HCT116 (cell line): ENCODE measurements at regions not wholly inside any gene's neighbourhood (a gene's known extent, or its start where the extent isn't known, plus 50 kb on each side); places are given as distances from the start of the nearest gene placed in this dataset.

Experiments used
- ATAC-seq: fragments of 200-7000 bp; cut with Tn5 transposase; 2 replicates; pipeline ENCODE4 v1.9.1; 2020; ENCODE audit warnings: mild to moderate bottlenecking, moderate library complexity
- BruUV-seq: library from RNA; stranded (reverse); fragments of 400-500 nt; replicated peaks from 2 replicates; lab custom pipeline; 2021; lab: Mats Ljungman, UMichigan
- CTCF ChIA-PET: fragments of 300-600 bp; sonication (Branson Sonifier 250); formaldehyde crosslinking; loops from one replicate; lab custom pipeline; 2021; ENCODE audit warnings: antibody characterized with exemption; lab: Charles Lee
- POLR2A ChIA-PET: fragments of 300-600, 350-600 bp; sonication (Branson Sonifier 250); formaldehyde crosslinking; loops from one replicate; lab custom pipeline; 2021; ENCODE audit warnings: antibody characterized with exemption; lab: Charles Lee
- RAD21 ChIA-PET, 2 experiments: fragments of 300-600 bp; sonication (Branson Sonifier 250); formaldehyde crosslinking; loops; one replicate each; lab custom pipeline; 2023; ENCODE audit warnings: low total read pairs in 2 of 2; ENCODE audit not compliant: uncharacterized antibody in 2 of 2, unreplicated experiment in 2 of 2, low non-redundant PET in 1 of 2; lab: Charles Lee
- DNase-seq: peaks from one replicate; pipeline ENCODE4 v3.0.0-alpha.2; 2010; ENCODE audit warnings: low read depth, low spot score
- H2AFZ ChIP-seq: fragments of 200-600 bp; shearing (Covaris generic), sonication (generic); 2 replicates; pipeline ENCODE4 v1.6.1; 2017; ENCODE audit warnings: low read depth, mixed run types, mixed read lengths, antibody characterized with exemption, low read length; ENCODE audit not compliant: poor library complexity, severe bottlenecking
- H3K27ac ChIP-seq: 2 replicates; pipeline ENCODE4 v1.5.1; 2012; ENCODE audit warnings: low read depth, low read length
- H3K27me3 ChIP-seq: fragments of 200-600 bp; sonication (generic); 2 replicates; pipeline ENCODE4 v1.6.1; 2016; ENCODE audit warnings: mixed run types, low read length, mixed read lengths; ENCODE audit not compliant: insufficient read depth
- H3K36me3 ChIP-seq, 2 experiments: fragments of 200-500 bp in 1 of 2; fragments of 200-600 bp in 1 of 2; sonication (Bioruptor generic) in 1 of 2; sonication (generic) in 1 of 2; 2 replicates each; pipeline versions ENCODE4 v1.5.1 to v1.6.1; 2014 to 2016; ENCODE audit warnings: low read length in 2 of 2, inconsistent platforms in 1 of 2, mixed read lengths in 1 of 2, mixed run types in 1 of 2; ENCODE audit not compliant: insufficient read depth in 2 of 2, control insufficient read depth in 1 of 2
- H3K4me1 ChIP-seq, 2 experiments: fragments of 200-600 bp in 1 of 2; sonication (generic) in 1 of 2; 2 replicates each; pipeline versions ENCODE4 v1.5.1 to v1.6.1; 2012 to 2017; ENCODE audit warnings: low read length in 2 of 2, inconsistent platforms in 1 of 2, mild to moderate bottlenecking in 1 of 2, mixed read lengths in 1 of 2, mixed run types in 1 of 2, moderate library complexity in 1 of 2; ENCODE audit not compliant: insufficient read depth in 2 of 2, control insufficient read depth in 1 of 2
- H3K4me2 ChIP-seq: fragments of 200-600 bp; sonication (generic); 2 replicates; pipeline ENCODE4 v1.6.1; 2017; ENCODE audit warnings: mixed run types, low read length, mixed read lengths
- H3K4me3 ChIP-seq, 2 experiments: fragments of 200-600 bp in 1 of 2; sonication (generic) in 1 of 2; replicated peaks in 1 of 2; 2 replicates each; pipeline ENCODE4 v1.5.1; 2011 to 2016; ENCODE audit warnings: low read length in 2 of 2, control low read depth in 1 of 2, low read depth in 1 of 2, mild to moderate bottlenecking in 1 of 2, mixed read lengths in 1 of 2, mixed run types in 1 of 2
- H3K79me2 ChIP-seq: fragments of 200-600 bp; sonication (generic); 2 replicates; pipeline ENCODE4 v1.6.1; 2017; ENCODE audit warnings: mild to moderate bottlenecking, mixed run types, low read length, moderate library complexity, mixed read lengths; ENCODE audit not compliant: insufficient read depth
- H3K9ac ChIP-seq: fragments of 200-600 bp; sonication (generic); 2 replicates; pipeline ENCODE4 v1.6.1; 2016; ENCODE audit warnings: low read length, mixed read lengths
- H3K9me2 ChIP-seq: fragments of 200-600 bp; sonication (generic), shearing (Covaris generic); 2 replicates; pipeline ENCODE4 v1.6.1; 2017; ENCODE audit warnings: mixed run types, mild to moderate bottlenecking, moderate library complexity; ENCODE audit not compliant: insufficient read depth
- H3K9me3 ChIP-seq, 2 experiments: fragments of 200-500 bp in 1 of 2; fragments of 200-600 bp in 1 of 2; sonication (Bioruptor generic) in 1 of 2; sonication (generic) in 1 of 2; 2 replicates each; pipeline ENCODE4 v1.6.1; 2014 to 2017; ENCODE audit warnings: low read length in 2 of 2, mixed read lengths in 2 of 2, inconsistent platforms in 1 of 2, low read depth in 1 of 2, mild to moderate bottlenecking in 1 of 2, mixed run types in 1 of 2, moderate library complexity in 1 of 2; ENCODE audit not compliant: control insufficient read depth in 1 of 2, insufficient read depth in 1 of 2
- H4K20me1 ChIP-seq: fragments of 200-600 bp; sonication (generic), shearing (Covaris generic); 2 replicates; pipeline ENCODE4 v1.6.1; 2017; ENCODE audit warnings: mixed run types, mild to moderate bottlenecking, moderate library complexity; ENCODE audit not compliant: insufficient read depth
- CBX3 ChIP-seq: IDR thresholded peaks from 2 replicates; pipeline ENCODE4 v1.6.1; 2012; ENCODE audit warnings: low read depth
- CEBPB ChIP-seq: IDR thresholded peaks from 2 replicates; pipeline ENCODE4 v1.6.1; 2012; ENCODE audit warnings: low read depth
- ELF1 ChIP-seq: IDR thresholded peaks from 2 replicates; pipeline ENCODE4 v1.6.1; 2012; ENCODE audit warnings: low read depth, borderline replicate concordance
- EZH2 ChIP-seq: fragments of 200-600 bp; sonication (generic); IDR thresholded peaks from 2 replicates; pipeline ENCODE4 v1.6.1; 2017; ENCODE audit warnings: antibody characterized with exemption, mixed run types
- FOSL1 ChIP-seq: IDR thresholded peaks from 2 replicates; pipeline ENCODE4 v1.6.1; 2012; ENCODE audit warnings: low read depth
- JUND ChIP-seq: IDR thresholded peaks from 2 replicates; pipeline ENCODE4 v1.6.1; 2012
- POLR2A ChIP-seq: IDR thresholded peaks from 2 replicates; pipeline ENCODE4 v1.7.0; 2011; ENCODE audit warnings: borderline replicate concordance; ENCODE audit not compliant: insufficient read depth, insufficient read length; ENCODE audit errors: extremely low read depth
- POLR2AphosphoS5 ChIP-seq: IDR thresholded peaks from 2 replicates; pipeline ENCODE4 v1.6.1; 2011; ENCODE audit warnings: mild to moderate bottlenecking, low read depth, low read length, moderate library complexity
- RAD21 ChIP-seq: IDR thresholded peaks from 2 replicates; pipeline ENCODE4 v1.6.1; 2012; ENCODE audit warnings: low read depth, mild to moderate bottlenecking
- SIN3A ChIP-seq: IDR thresholded peaks from 2 replicates; pipeline ENCODE4 v1.6.1; 2012; ENCODE audit warnings: low read depth
- TCF7L2 ChIP-seq: IDR thresholded peaks from 2 replicates; pipeline ENCODE4 v1.7.0; 2011; ENCODE audit warnings: borderline replicate concordance, inconsistent platforms; ENCODE audit not compliant: insufficient read depth, insufficient read length; ENCODE audit errors: extremely low read depth
- YY1 ChIP-seq: IDR thresholded peaks from 2 replicates; pipeline ENCODE4 v1.6.1; 2011; ENCODE audit warnings: low read length, low read depth, moderate library complexity, mild to moderate bottlenecking; ENCODE audit not compliant: insufficient replicate concordance; ENCODE audit errors: extremely low read depth
- ZFX ChIP-seq: fragments of 450-650 bp; IDR thresholded peaks from 2 replicates; pipeline ENCODE4 v1.6.1; 2017
- intact Hi-C: fragments of 100-400 bp; cut with micrococcal nuclease; formaldehyde crosslinking; loops from 2 replicates; pipeline ENCODE4 v1.10.0; 2022
- TF ChIP-seq, protein P1 (sequence below): IDR thresholded peaks from 2 replicates; pipeline ENCODE4 v1.6.1; 2011; ENCODE audit warnings: mild to moderate bottlenecking, low read length, moderate library complexity; ENCODE audit not compliant: insufficient replicate concordance; ENCODE audit errors: extremely low read depth
- TF ChIP-seq, protein P2 (sequence below): IDR thresholded peaks from 2 replicates; pipeline ENCODE4 v1.6.1; 2012
- TF ChIP-seq, protein P3 (sequence below), 3 experiments: fragments of 200-600 bp in 1 of 3; sonication (generic) in 1 of 3; IDR thresholded peaks in 2 of 3; conservative IDR thresholded peaks in 1 of 3; 2 replicates each; pipeline ENCODE4 v1.5.1; 2012 to 2017; ENCODE audit warnings: low read depth in 2 of 3, low read length in 2 of 3, antibody characterized with exemption in 1 of 3, borderline replicate concordance in 1 of 3, control low read depth in 1 of 3, mild to moderate bottlenecking in 1 of 3, mixed read lengths in 1 of 3, mixed run types in 1 of 3, moderate library complexity in 1 of 3; ENCODE audit not compliant: insufficient read depth in 1 of 3

DNA sequence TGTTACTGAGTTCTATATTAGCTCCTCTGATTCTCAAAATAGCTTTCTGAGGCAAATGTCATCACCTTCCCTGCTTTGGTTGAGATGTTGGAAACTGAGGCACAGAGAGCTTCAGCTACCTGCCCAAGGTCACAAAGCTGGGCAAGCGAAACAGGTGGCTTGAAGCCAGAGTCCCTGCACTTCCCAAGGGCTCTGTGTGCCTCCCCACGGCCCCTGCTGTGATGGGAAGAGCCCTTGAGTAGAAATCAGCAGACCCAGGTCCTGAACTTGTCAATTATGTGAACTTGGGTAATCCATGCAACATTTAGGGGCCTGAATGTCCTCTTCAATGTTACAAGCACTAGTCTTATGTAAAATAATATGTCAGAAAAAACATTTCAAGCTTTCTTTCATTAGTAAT is 327.3 kb upstream of the PODXL start:
- no peak for DNase-seq
- intact Hi-C loops = no loop called here
- peaks cover 13% of the 10 kb centered on the region for H3K27me3 ChIP-seq
- CTCF ChIA-PET = interaction anchor here (1.0 kb wide), 1 partner anchor 24 kb away, joined by 6 read pairs; no protein-coding TSS in a partner anchor
- H3K9me2 ChIP-seq = no peaks in the 10 kb centered on the region
- no TSS peak for BruUV-seq
- H2AFZ ChIP-seq = no peak overlapping the region
- H3K4me2 ChIP-seq = no peak overlapping the region
- H3K79me2 ChIP-seq = no peaks in the 10 kb centered on the region
- no peak for ATAC-seq
- H4K20me1 ChIP-seq = no peaks in the 10 kb centered on the region
- H3K4me1 ChIP-seq = no peaks in the 10 kb centered on the region
- TF ChIP-seq FOSL1 (no peak), SIN3A (no peak), CEBPB (no peak), POLR2A (no peak), CBX3 (no peak), POLR2AphosphoS5 (no peak), RAD21 (no peak), ZFX (no peak), YY1 (no peak), TCF7L2 (no peak), EZH2 (no peak), JUND (no peak), ELF1 (no peak)
- TF ChIP-seq, protein P1, sequence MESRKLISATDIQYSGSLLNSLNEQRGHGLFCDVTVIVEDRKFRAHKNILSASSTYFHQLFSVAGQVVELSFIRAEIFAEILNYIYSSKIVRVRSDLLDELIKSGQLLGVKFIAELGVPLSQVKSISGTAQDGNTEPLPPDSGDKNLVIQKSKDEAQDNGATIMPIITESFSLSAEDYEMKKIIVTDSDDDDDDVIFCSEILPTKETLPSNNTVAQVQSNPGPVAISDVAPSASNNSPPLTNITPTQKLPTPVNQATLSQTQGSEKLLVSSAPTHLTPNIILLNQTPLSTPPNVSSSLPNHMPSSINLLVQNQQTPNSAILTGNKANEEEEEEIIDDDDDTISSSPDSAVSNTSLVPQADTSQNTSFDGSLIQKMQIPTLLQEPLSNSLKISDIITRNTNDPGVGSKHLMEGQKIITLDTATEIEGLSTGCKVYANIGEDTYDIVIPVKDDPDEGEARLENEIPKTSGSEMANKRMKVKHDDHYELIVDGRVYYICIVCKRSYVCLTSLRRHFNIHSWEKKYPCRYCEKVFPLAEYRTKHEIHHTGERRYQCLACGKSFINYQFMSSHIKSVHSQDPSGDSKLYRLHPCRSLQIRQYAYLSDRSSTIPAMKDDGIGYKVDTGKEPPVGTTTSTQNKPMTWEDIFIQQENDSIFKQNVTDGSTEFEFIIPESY = no peak
- TF ChIP-seq, protein P2, sequence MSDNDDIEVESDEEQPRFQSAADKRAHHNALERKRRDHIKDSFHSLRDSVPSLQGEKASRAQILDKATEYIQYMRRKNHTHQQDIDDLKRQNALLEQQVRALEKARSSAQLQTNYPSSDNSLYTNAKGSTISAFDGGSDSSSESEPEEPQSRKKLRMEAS = no peak
- TF ChIP-seq, protein P3, sequence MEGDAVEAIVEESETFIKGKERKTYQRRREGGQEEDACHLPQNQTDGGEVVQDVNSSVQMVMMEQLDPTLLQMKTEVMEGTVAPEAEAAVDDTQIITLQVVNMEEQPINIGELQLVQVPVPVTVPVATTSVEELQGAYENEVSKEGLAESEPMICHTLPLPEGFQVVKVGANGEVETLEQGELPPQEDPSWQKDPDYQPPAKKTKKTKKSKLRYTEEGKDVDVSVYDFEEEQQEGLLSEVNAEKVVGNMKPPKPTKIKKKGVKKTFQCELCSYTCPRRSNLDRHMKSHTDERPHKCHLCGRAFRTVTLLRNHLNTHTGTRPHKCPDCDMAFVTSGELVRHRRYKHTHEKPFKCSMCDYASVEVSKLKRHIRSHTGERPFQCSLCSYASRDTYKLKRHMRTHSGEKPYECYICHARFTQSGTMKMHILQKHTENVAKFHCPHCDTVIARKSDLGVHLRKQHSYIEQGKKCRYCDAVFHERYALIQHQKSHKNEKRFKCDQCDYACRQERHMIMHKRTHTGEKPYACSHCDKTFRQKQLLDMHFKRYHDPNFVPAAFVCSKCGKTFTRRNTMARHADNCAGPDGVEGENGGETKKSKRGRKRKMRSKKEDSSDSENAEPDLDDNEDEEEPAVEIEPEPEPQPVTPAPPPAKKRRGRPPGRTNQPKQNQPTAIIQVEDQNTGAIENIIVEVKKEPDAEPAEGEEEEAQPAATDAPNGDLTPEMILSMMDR (IDR thresholded peaks at IDR 0.05 in 2 of 3, conservative IDR thresholded peaks at IDR 0.05 in 1 of 3; ENCODE audit: borderline replicate concordance in 1 of 3, insufficient read depth in 1 of 3, low read depth in 2 of 3, low read length in 2 of 3) = no peak
- no peak overlapping the region for H3K4me3 ChIP-seq
- no peak overlapping the region for H3K27ac ChIP-seq
- no peak overlapping the region for H3K9ac ChIP-seq
- RAD21 ChIA-PET = no interaction called here
- no peaks in the 10 kb centered on the region for H3K36me3 ChIP-seq
- POLR2A ChIA-PET = no interaction called here
- H3K9me3 ChIP-seq = peaks cover 4 to 9% of the 10 kb centered on the region in 2 experiments; a peak in 2 of 4 replicates
